ENCODE measurements at regions not wholly inside any gene's neighbourhood (a gene's known extent, or its start where the extent isn't known, plus 50 kb on each side); places are given as distances from the start of the nearest gene placed in this dataset.

DNA sequence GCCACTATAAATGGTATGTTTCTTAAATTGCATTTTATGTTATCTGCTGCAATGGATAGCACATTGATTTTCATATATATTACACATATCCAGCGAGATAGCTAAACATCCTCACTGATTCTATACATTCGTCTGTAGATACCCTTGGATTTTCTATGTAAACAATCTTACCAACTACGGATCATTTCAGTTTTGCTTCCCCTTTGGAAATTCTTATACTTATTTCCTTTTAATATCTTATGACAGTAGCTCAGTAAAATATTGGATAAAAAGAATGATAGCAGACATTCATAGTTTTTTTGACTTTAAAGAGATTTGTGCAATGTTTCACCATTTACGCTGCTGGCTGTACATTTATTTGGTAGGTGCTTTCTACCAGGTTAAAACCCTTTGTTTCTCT, 254.9 kb downstream of the SYK start:
- DNase-seq = no peak
- intact Hi-C loops (cut with DNase I) = no loop called here
- no peak for ATAC-seq (ENCODE audit: poor library complexity)

- intact Hi-C loops (cut with DNase I) = no loop called here
- ATAC-seq (ENCODE audit: poor library complexity) (no peak), DNase-seq (no peak)
Observed at GRCh38 chr9:91056917-91057316, 255.3 kb downstream of the SYK start.

DNA sequence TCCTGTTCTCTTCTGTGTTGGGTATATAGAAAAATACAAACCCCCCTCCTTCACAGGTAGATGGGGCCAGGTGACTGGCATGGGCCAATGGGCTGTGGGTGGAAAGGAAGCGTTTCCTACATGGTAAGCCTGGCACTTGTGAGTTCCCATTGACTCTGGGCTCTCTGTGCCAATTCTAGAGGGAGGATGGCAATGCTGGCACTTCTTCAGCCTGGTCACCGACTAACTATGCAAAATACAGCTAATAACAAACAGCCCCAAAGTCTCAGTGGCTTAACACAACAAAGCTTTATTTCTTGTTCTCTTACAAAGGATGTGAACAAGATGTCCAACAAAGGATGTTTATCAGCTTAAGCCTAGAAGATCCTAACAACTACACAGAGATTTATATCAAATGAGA, 258.1 kb downstream of the SYK start:
- no peak for ATAC-seq (ENCODE audit: poor library complexity)
- intact Hi-C loops (cut with DNase I) = no loop called here
- DNase-seq = no peak

- ATAC-seq (ENCODE audit: poor library complexity) = peak; percentile 75
- intact Hi-C loops (cut with DNase I) = no loop called here
- DNase-seq = no peak
Observed at GRCh38 chr9:91060520-91061343, 259.1 kb downstream of the SYK start.

GRCh38 chr9:91061506-91061905, 259.9 kb downstream of the SYK start:
- no peak for ATAC-seq (ENCODE audit: poor library complexity)
- intact Hi-C loops (cut with DNase I) = no loop called here
- DNase-seq = no peak

GRCh38 chr9:91062281-91062680, 260.7 kb downstream of the SYK start:
- no peak for ATAC-seq (ENCODE audit: poor library complexity)
- intact Hi-C loops (cut with DNase I) = no loop called here
- DNase-seq = no peak

GRCh38 chr9:91063471-91063870, 261.9 kb downstream of the SYK start:
- ATAC-seq (ENCODE audit: poor library complexity) (no peak), DNase-seq (no peak)
- intact Hi-C loops (cut with DNase I) = no loop called here

- intact Hi-C loops (cut with DNase I) = no loop called here
- DNase-seq (no peak), ATAC-seq (ENCODE audit: poor library complexity) (no peak)
Observed at GRCh38 chr9:91065231-91066041, 263.8 kb downstream of the SYK start.

- no peak for ATAC-seq (ENCODE audit: poor library complexity)
- no peak for DNase-seq
- intact Hi-C loops (cut with DNase I) = no loop called here
Observed at GRCh38 chr9:91066042-91066415, 264.4 kb downstream of the SYK start.

GRCh38 chr9:91066856-91067255, 265.2 kb downstream of the SYK start:
- ATAC-seq (ENCODE audit: poor library complexity) (no peak), DNase-seq (no peak)
- intact Hi-C loops (cut with DNase I) = no loop called here

- DNase-seq (no peak), ATAC-seq (ENCODE audit: poor library complexity) (no peak)
- intact Hi-C loops (cut with DNase I) = no loop called here
Observed at GRCh38 chr9:91067306-91067860, 265.8 kb downstream of the SYK start.

DNA sequence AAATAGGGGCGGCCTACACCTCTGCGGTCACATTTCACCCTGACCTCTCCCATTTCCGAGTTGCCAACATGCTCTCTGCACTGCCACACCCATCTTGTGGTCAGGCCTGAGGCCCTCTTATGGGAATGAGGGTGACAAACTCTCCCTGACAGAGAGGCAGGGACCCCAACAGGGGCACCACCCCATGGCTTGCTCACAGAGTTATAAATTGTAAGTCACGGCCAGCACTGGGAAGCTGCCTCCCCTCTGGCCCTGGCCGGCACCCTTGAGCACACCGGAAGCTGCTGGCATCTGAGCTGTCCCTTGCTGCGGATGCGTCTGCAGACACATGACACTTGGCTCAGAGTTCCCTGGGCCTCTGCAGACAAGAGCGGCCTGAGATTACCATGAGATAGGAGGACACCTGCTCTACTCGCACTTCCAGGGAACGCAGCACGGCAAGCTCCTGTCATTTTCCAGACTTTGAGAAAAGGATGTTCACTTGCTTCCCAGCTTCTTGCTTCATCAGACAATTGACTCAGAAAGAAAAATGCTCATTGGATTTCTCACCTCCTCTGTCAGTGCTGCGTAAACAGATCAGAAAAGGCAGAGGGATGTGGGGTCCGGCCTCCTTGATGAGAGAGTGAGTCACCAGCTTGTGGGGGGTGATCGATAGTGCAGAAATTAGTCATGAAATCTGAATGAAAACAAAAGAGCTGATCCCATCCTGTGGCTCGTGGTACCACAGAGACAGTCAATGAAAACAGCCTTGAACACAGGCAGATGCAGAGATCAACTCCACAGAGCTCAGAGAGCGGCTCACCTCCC, 269.8 kb downstream of the SYK start:
- intact Hi-C loops (cut with DNase I) = no loop called here
- ATAC-seq (ENCODE audit: poor library complexity) (no peak), DNase-seq (no peak)

DNA sequence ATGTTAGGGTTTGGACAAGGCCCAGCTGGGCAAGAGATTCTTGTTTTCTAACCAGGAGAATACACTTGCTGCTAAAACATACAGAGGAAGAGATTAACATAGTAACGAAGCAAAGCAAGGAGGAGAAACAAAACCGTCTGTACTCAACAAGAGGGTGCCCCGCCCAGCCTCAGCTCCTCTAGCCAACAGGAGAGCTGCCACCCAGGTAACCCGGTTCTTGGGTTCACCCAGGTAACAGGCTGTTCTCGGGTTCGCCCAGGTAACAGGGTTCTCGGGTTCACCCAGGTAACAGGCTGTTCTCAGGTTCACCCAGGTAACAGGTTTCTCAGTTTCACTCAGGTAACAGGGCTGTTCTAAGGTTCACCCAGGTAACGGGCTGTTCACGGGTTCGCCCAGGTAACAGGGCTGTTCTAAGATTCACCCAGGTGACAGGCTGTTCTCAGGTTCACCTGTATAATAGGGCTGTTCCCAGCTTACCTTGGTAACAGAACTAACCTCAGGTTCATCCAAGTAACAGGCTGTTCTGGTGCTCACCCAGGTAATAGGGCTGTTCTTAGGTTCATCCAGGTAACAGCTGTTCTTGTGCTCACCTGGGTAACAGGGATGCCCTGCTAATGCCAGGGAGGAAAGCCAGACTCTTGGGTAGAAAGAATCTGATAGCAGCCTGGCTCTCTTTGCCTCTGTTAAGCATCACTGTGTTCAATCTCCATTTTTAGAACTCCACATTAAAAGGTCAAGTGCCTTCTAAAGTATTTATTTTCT, 271.6 kb downstream of the SYK start:
- DNase-seq = no peak
- peak; percentile 19 for ATAC-seq (ENCODE audit: poor library complexity)
- intact Hi-C loops (cut with DNase I) = no loop called here

DNA sequence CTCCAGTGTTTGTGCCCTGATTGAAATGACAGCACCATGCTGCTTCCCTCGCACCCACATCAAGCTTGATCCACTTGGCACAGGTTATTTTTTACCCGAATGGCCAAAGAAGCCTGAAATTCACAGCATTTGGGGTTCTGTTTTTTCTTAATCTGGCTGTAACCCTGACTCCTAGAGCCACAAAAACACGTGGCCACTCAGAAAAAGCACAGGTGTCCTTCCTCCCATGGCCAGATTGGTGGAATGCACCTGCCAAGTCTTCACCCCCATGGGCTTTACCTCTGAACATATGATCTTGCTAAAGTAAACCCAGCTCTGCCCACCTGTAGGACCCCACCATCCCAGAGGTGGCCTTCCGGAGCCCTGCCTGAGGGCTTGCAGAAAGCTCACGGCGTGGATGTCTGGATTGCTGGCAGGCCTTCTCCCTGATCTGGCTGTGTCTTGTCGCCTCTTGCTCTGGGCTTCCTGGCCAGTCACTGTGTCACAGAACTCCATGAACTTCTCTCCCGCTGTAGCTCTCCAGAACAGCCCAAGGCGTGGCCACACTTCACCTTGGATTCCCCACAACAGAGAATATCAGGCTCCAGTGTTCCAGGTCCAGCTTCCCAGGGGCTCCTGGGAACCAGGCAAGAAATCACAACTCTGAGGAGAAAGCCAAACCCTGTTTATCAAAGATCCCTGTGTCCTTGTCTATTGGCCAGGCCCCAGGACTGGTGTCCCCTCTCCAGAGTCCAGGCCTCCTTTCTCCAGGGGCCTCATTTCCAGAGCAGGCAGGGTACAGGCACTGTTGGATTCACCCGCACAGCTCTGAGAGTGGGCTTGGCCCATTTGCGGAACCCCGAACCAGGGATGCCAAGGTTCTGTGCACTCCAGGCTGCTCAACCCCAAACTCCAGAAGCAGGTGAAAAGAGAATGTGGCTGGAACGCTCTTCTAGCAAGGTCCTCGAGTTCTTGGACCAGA, 272.5 kb downstream of the SYK start:
- intact Hi-C loops (cut with DNase I) = no loop called here
- ATAC-seq (ENCODE audit: poor library complexity) (peak; percentile 71), DNase-seq (no peak)

DNA sequence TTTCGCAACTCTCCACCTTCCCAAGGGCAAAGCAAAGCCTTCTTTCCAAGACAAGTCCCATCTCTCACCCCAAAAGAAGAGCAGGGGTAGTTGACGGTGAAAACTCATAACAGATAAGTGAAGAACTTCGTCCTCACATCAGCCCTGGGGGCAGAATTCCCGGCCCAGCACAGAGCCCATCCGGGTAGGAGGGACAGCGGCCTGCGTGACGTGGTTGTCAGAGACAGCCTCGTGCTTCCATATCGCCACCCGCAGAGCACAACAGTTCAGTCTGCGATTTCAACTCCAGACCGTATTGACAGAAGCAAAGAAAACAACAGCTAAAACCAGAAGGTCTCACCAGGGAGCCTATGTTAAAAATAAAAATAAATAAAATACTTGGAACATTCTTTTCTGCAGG, 273.2 kb downstream of the SYK start:
- DNase-seq = no peak
- intact Hi-C loops (cut with DNase I) = no loop called here
- no peak for ATAC-seq (ENCODE audit: poor library complexity)

GRCh38 chr9:91075279-91075678, 273.7 kb downstream of the SYK start:
- ATAC-seq (ENCODE audit: poor library complexity) (no peak), DNase-seq (no peak)
- intact Hi-C loops (cut with DNase I) = no loop called here

DNA sequence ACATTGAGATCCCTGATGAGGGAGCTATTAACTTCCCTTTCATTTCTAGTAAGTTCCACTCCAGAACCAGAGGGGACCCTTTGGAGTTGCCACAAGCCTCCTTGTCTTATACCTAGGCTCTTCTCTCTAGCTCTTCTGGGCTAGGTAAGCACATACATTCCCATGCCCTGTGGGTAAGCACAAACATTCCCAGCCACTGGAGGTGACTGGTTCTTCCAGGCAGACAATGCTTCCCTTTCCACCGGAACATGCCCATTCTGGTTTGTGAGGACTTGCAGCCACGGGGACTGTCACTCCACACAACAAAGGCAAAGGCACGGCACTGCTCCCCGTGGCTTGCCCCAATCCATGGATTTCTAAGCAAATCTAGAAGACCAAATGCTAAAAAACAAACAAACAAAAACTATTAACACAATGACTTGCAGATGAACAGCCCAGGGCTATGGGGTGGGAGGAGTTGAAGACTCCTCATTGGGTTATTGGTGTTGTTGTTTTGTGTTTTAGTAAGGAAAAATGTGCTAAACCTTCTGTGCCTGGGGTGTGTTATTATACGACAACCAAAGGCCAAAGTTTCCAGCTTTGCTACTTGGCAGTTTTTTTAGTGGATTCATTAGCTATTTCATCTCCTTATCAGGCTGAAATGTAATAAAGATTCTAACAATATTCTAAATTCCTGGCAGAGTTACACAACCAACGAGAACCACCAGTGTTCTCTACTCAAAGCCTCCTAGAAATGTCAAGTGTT, 276.2 kb downstream of the SYK start:
- ATAC-seq (ENCODE audit: poor library complexity) (no peak), DNase-seq (no peak)
- intact Hi-C loops (cut with DNase I) = no loop called here

Data from Right ventricle myocardium superior (tissue), 1 donor.